GM23248 (cell line): ENCODE measurements at regions not wholly inside any gene's neighbourhood (a gene's known extent, or its start where the extent isn't known, plus 50 kb on each side); places are given as distances from the start of the nearest gene placed in this dataset.

Experiments
- EZH2 ChIP-seq: fragments of 200-600 bp; sonication (generic); IDR thresholded peaks from 2 replicates; pipeline ENCODE4 v1.6.1; 2018; ENCODE audit warnings: antibody characterized with exemption, mild to moderate bottlenecking; ENCODE audit not compliant: insufficient read depth, poor library complexity, severe bottlenecking
- EZH2phosphoT487 ChIP-seq: fragments of 200-600 bp; sonication (generic); IDR thresholded peaks from 2 replicates; pipeline ENCODE4 v1.6.1; 2018; ENCODE audit warnings: antibody characterized with exemption, moderate library complexity, mild to moderate bottlenecking, low read depth; ENCODE audit not compliant: insufficient read depth

DNA sequence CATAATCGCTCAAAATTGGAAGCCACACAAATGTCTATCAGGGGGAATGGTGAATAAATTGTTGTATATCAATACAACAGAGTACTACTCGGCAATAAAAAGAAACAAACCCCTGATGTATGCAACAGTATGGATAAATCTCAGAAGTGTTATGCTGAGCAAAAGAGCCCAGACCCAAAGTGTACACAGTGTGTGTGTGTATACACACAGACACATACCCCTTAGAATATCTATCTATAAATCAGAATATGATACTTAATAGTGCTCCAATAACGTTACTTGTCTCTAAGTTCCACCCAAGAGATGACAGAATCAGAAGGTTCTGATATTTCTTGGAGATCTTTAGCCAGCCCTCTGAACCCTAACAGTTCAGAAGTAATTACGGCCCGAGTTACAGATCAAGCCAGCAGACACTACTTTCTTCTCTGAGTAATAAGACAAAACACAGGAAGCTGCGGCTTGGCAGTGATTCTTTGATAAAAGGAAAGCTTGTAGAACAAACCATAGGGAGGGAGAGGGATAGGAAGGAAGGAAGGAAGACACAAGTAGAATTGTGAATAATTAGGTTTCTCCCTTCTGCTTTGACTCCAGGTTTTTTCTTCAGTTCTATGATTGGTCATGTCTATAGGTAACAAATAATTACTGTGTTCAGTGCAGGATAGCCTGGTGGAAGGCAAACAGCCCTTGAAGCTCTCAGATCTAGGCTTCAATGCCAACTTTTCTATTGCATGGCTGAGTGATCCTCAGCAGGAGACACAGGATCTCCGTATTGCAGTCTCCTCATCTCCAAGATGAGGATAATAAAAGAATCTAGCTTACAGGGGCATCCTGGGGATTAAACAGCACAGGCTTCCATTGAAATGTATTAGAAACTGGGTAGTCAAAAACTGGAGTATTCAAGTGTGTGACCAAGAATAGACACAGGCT, 75.6 kb upstream of the TEAD1 start:
- TF ChIP-seq EZH2phosphoT487 = no peak
- no peak for TF ChIP-seq EZH2
